A673 (cell line): ENCODE measurements at regions not wholly inside any gene's neighbourhood (a gene's known extent, or its start where the extent isn't known, plus 50 kb on each side); places are given as distances from the start of the nearest gene placed in this dataset.

Source experiments
- EZH2 ChIP-seq: fragments of 200-600 bp; sonication (generic); IDR thresholded peaks from 2 replicates; pipeline ENCODE4 v1.6.1; 2017; ENCODE audit warnings: borderline replicate concordance, low read depth, mild to moderate bottlenecking, mixed read lengths, antibody characterized with exemption, low read length; ENCODE audit not compliant: poor library complexity, severe bottlenecking
- TF ChIP-seq, protein P1 (sequence below): fragments of 300-800, 200-600 bp; sonication (generic); conservative IDR thresholded peaks from 2 replicates; pipeline ENCODE4 v1.5.1; 2017; ENCODE audit warnings: low read depth, mild to moderate bottlenecking, antibody characterized with exemption, low read length, moderate library complexity, mixed read lengths

DNA sequence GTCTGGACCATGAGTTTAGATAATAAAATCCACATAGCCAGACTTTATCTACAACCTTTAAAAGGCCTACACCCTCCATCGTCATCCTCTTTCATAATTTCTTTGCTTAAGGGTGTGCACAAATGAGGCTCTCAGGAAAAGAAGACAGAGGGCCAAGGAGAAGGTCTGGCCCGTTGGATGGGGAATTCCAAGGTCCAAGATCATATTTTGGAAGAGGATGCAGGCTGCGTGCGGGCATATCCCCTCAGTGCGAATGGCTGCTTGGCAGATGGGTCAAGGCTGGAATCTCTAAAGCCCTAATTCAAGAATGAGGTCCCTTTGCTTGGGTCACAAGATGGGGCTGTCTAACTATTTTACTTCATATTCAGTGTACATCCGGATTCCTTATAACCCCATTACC, 782.2 kb upstream of the NCAM2 start:
- TF ChIP-seq, protein P1, sequence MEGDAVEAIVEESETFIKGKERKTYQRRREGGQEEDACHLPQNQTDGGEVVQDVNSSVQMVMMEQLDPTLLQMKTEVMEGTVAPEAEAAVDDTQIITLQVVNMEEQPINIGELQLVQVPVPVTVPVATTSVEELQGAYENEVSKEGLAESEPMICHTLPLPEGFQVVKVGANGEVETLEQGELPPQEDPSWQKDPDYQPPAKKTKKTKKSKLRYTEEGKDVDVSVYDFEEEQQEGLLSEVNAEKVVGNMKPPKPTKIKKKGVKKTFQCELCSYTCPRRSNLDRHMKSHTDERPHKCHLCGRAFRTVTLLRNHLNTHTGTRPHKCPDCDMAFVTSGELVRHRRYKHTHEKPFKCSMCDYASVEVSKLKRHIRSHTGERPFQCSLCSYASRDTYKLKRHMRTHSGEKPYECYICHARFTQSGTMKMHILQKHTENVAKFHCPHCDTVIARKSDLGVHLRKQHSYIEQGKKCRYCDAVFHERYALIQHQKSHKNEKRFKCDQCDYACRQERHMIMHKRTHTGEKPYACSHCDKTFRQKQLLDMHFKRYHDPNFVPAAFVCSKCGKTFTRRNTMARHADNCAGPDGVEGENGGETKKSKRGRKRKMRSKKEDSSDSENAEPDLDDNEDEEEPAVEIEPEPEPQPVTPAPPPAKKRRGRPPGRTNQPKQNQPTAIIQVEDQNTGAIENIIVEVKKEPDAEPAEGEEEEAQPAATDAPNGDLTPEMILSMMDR = no peak
- TF ChIP-seq EZH2 = no peak
